RCC 7860 (cell line): ENCODE measurements at regions not wholly inside any gene's neighbourhood (a gene's known extent, or its start where the extent isn't known, plus 50 kb on each side); places are given as distances from the start of the nearest gene placed in this dataset.
"Not testable (repeated sequence)": the region's sequence is repeated elsewhere in the genome, so short reads cannot be mapped to it uniquely, and the experiment has no call there.

Experiments
- DNase-seq: peaks from one replicate; pipeline ENCODE4 v3.0.0-alpha.2; 2015; ENCODE audit warnings: low spot score
- FAIRE-seq: peaks from 2 replicates; lab custom pipeline; 2012; peaks lifted over from hg19 to GRCh38; lab: Jason Lieb, UNC

DNA sequence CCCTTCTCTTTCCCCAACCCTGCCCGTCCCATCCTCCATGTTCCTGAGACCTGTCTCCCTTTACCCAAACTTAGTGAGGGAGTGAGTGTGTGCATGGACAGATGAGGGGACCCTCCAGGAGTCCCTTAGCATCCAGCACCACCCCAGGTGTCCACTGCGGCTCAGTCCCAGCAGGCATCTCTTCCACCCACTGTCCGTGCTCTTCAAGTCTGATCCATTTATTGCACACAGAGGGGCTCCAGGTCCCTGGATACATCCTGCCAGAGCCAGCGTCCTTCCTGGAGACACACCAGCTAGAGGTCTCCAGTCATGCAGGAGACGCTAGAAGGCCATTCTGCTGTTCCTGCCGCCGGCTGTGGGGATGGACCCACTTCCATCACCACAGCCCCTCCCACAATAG, 239.2 kb downstream of the ADGRD1 start:
- no peak for DNase-seq
- no peak for FAIRE-seq

DNA sequence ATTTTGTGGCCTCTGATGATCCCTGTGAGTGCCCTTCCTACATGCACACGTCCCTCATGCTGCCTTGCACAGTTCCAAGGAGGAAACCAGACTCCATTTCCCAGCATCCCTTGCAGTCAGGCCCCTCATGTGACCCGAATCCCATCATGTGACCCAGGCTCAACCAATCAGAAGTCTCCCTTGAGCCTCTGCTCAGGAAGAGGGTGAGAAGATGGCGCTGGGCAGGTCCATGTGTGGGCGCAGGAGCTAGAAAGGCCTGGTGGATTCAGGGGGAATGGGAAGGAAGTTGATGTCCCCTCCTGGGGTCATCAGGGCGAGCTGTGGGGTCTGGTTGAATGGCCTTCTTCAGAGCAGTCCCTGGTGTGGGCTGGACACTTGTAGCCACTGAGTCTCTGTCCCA, 240.5 kb downstream of the ADGRD1 start:
- FAIRE-seq (no peak), DNase-seq (no peak)

GRCh38 chr12:131195796-131196195, 242.1 kb downstream of the ADGRD1 start:
- FAIRE-seq (no peak), DNase-seq (no peak)

DNA sequence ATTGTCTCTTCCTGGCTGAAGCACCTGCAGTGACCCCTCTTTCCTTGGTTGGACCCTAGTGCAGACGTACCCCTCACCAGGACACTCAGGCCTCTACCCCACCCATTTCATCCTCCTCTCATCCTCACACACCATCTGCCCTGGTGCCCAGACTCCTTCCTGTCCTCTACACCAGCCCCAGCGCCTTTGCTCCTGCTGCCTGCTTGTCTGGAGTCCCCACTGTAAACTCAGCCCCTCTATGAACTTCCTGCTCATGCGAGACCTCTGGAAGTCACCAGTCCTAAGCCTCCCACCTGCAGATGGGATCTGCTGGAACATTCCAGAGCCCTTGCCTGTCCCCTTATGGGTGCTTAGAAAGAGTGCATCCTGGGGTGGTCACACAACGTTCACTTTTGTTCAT, 242.5 kb downstream of the ADGRD1 start:
- FAIRE-seq, result no peak
- no peak for DNase-seq

- FAIRE-seq (no peak), DNase-seq (no peak)
Observed at GRCh38 chr12:131197490-131197889, 243.8 kb downstream of the ADGRD1 start.

GRCh38 chr12:131199221-131199620, 245.5 kb downstream of the ADGRD1 start:
- FAIRE-seq (no peak), DNase-seq (no peak)

GRCh38 chr12:131201912-131202311, 248.2 kb downstream of the ADGRD1 start:
- not testable (repeated sequence) for FAIRE-seq, DNase-seq

GRCh38 chr12:131202592-131203378, 249.1 kb downstream of the ADGRD1 start:
- no peak for FAIRE-seq
- DNase-seq, result no peak

DNA sequence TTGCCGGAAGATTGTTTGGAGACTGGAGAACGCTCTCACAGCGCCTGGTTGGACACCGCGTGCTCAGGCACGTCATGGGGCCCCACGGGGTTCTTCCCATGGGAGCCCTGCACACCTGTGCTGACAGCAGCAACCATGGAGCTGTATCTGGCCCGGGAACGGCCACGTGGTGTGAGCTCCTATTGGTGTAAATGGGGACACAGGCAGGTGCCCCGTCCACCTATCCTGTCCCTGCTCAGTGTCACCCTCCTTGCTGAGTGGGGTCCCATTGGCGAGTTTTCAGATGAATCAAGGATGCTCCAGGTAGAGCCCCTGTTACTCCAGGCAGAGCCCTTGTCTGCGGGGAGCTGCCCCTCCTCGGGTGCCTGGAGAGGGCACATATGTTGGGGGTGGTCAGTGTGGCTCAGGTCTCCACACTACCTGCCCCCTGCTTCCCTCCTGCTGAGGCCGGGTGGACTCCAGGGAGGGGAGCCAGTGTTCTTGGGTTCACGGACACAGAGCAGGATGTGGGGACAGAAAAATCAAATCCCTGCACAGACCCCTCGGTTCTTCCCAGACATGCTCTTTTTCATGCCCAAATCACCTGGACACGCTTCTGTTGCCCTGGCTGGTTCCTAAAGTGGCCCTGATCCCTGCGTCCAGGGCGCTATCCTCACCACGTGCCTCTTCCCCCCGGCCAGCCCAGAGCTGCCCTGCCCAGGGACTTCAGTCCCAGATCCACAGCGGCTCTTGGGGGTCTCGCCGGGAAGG, 250.1 kb downstream of the ADGRD1 start:
- FAIRE-seq, result no peak
- no peak for DNase-seq

DNA sequence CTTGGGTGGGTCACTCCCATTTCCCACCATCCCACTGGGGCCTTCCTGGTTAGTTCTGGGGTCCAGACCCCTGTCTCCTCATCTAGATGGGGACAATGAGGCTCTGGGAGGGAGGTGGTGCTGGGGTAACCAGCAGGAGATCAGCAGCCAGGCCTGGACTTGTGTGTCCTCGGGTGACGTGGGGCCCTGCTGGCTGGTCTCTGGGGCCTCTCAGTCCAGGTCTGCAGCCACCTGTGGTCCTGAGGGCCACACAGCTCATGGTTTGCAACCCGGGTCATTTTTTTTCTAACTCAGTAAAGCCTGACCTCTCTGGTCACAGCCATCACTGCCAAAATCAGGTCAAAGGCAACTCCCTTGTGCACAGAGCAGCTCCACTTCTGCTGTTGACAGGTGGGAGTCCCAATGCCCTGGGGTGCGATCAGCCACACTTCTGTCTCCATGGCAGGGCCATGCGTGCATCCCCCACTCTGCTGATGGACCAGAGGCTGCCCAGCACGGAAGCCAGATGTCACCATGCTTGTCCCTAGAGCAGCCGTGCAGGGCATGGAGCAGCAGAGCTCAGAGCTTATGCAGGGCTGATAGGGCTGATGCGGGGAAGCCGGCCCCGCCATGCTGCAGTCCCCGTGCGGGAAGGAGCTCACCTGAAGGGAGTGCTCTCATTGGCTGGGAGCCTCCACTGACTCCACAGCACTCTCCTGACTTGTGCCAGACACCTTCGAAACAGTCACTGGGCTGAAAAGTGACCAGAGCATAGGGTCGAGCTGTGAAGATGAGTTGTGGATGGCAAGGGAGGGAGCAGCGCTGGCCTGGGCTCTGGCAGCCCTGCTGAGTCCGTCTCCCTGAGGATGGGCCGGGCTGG, 250.9 kb downstream of the ADGRD1 start:
- DNase-seq, result no peak
- no peak for FAIRE-seq

- not testable (repeated sequence) for FAIRE-seq, DNase-seq
Observed at GRCh38 chr12:131205275-131205933, 251.7 kb downstream of the ADGRD1 start.

DNA sequence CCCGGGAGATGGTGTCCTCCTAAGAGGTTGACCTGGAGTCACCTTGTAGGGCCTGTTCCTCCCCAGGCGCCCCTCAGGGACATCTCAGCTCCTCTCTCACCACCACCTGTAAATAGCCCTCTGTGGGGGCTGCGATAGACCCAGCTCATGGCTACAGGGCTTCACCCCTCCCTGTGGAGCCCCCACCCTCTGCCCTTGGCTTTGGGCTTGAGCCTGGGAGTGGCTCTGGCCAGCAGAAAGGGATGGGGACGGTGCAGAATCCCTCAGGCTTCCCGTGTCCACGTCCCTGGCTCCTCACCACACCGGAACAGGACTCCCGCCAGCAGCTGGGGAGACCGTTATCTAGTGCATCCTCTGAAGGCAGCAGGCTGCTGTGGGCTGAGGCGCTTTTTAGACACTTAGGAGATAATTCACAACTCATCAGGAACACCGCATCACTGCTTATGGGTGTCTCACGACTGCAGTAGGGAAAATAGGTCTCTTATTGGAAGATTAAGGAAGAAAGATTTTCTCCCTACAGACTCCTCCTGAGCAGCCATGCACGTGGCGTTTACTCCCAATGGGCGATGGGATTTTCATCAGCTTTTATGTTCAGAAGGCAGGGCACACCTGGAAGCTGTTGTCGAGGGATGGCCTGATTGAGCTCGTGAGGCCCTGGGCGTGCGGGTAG, 253.1 kb downstream of the ADGRD1 start:
- FAIRE-seq, DNase-seq: not testable (repeated sequence)

DNA sequence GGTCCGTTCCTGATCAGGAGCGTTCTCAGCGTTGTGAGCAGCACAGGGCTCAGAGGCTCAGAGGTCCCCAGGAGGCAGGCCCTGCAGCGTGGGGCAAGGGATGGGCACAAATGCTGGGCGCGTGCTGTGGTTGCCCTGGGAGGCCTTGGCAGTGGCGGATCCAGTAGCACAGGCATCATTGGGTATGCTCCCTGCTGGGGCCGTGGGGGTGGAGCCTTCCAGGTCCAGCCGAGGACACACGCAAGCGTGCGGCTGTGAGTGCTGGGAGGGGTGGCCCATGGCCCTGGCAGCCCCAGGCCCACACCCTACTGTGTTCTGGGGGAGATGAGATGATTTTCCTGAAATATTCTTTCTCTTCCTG, 253.6 kb downstream of the ADGRD1 start:
- not testable (repeated sequence) for DNase-seq, FAIRE-seq

- not testable (repeated sequence) for DNase-seq, FAIRE-seq
Observed at GRCh38 chr12:131207841-131208240, 254.1 kb downstream of the ADGRD1 start.

- FAIRE-seq, result no peak
- no peak for DNase-seq
Observed at GRCh38 chr12:131208425-131208824, 254.7 kb downstream of the ADGRD1 start.

DNA sequence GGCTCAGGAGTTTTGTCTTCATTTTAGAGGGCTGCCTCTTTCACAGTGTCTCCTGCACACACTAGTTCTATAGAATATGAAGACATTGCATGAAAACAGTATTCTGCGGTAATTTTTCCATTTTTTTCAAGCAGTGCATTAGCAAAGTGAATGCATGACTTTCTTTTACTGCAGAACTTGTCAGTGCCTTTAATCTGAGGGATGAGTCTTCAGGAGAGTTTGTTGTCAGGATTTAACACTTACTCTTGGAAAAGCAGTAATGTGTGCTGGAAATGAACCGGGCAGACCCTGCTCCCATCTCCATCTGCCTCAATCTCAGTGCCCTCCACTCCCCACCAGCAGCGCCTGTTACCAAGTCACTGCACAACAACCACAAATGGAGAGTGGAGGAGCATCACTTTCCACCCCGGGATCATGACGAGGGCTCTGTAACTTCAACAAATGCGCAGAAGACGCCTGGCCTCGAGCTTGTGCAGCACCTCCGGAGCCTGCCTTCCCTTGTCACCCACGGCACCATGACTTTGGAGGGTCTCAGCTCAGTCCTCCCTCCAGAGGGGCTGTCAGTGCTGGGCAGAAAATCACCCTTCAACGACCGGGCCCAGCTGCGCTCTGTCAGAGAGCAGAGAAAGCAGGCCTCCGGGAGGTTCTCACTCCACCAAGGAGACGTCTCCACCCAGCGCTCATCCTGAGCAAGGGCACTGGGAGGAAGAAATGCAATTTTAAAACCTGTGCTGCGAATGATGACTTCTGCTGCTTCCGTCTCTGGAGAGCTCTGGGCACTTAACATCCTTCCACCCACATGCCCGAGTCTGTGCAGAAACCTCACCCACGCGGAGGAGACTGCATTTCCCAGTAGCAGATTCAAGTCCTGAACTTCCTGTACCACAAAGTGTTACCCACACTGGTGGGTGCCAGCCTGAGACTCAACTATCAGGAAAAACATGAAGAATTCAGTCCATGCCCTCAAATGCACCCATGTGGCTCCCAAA, 255.7 kb downstream of the ADGRD1 start:
- DNase-seq (no peak), FAIRE-seq (no peak)

DNA sequence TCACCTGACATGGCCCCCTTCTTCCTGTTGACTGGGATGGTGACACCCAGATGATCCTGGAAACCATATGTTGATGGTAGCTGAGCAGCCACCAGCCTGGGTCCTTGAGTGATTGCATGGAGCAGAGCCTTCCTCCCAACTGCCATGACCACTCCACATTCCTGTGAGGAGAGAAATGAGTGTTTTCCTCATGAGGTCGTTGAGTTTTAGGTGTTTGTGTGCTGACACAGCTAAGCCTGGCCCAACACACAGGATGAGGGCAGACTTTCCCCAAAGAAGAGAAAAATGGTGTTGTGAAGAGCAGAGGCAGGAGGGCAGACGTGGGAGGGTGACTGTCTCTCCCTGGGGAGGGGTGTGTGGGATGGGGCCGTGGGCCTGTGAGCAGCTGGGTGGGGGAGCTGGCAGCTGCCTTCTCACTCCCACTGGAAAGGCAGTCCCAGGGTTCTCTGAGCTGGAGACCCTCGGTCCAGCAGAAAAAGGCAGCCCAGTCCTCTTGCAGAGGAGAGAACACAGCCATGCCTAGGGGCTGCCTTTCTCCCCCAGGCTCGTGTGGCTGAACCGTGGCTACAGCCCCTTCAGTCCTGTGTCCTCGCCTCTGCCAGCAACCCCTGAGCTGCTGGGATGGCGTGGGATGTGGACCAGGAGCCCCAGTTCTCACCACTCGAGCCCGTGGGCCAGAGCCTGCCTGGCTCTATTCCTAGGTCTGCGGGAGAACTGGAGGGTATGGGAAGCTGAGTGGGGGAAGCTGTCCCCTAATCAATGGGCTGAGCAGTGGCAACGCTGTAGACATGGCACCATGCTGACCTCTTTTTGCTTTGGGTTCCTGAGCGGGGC, 257.0 kb downstream of the ADGRD1 start:
- no peak for FAIRE-seq
- DNase-seq, result no peak

DNA sequence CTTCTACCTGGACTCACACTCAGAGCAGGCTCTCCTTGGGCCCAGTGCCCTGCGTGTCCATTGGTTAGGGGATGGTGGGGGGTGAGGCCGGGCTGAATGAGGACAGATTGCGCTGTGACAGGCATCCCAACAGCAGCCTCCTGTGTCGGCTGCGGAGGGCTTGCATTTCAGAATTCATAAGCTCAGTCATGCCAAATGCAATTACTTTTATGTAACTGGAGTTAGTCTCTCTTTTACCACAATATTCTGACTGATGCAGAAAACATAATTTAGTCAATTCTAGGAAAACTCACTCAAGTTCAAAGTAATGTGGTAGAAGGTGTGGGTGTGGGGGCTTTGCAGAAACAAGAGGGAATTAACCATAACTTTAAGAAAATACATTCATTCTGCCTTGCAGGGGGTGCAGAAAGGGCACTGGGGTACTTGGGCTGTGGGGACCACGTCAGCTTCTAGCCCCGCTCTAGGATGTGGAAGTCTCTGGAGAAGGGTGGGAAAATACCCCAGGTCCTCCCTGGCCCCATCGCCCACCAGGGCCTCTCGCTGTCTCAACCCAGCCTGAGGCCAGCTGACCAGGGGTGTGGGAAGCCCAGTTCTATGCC, 257.7 kb downstream of the ADGRD1 start:
- DNase-seq (no peak), FAIRE-seq (no peak)
